Hepatocyte (in vitro differentiated cells): ENCODE measurements at regions not wholly inside any gene's neighbourhood (a gene's known extent, or its start where the extent isn't known, plus 50 kb on each side); places are given as distances from the start of the nearest gene placed in this dataset.

Experiments
- CTCF ChIP-seq: fragments of 200-600 bp; sonication (generic); IDR thresholded peaks from 2 replicates; pipeline ENCODE4 v1.5.1; 2016; ENCODE audit warnings: antibody characterized with exemption, mild to moderate bottlenecking; ENCODE audit not compliant: poor library complexity
- EZH2 ChIP-seq: fragments of 200-600 bp; sonication (generic); IDR thresholded peaks from 2 replicates; pipeline ENCODE4 v1.6.1; 2016; ENCODE audit warnings: antibody characterized with exemption, mild to moderate bottlenecking, borderline replicate concordance

GRCh38 chr1:30412241-30413110, 310.9 kb downstream of the MATN1 start:
- no peak for TF ChIP-seq CTCF
- TF ChIP-seq EZH2: no peak
